RCC 7860 (cell line): ENCODE measurements at regions not wholly inside any gene's neighbourhood (a gene's known extent, or its start where the extent isn't known, plus 50 kb on each side); places are given as distances from the start of the nearest gene placed in this dataset.

ENCODE experiments used
- DNase-seq: peaks from one replicate; pipeline ENCODE4 v3.0.0-alpha.2; 2015; ENCODE audit warnings: low spot score
- FAIRE-seq: peaks from 2 replicates; lab custom pipeline; 2012; peaks lifted over from hg19 to GRCh38; lab: Jason Lieb, UNC

DNA sequence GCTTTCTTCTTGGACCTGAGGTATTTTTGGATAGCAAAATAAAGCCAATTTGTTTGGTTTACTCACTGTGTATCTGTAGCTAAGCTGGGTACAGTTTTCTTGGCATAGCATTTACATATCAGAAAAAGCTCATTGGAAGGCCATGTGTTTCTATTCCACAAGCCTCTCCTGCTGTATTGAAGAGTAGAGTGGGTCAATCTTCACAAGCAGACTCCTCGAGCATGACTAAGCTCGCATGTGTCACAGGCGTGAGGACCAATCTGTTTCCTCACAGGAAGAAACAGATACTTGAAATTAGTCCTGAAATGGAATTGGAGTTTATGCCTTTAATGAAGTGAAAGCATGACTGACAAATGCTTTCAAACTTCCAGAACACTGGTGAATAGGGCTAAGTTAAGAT is 1279.0 kb upstream of the MAP3K7 start:
- no peak for FAIRE-seq
- no peak for DNase-seq

DNA sequence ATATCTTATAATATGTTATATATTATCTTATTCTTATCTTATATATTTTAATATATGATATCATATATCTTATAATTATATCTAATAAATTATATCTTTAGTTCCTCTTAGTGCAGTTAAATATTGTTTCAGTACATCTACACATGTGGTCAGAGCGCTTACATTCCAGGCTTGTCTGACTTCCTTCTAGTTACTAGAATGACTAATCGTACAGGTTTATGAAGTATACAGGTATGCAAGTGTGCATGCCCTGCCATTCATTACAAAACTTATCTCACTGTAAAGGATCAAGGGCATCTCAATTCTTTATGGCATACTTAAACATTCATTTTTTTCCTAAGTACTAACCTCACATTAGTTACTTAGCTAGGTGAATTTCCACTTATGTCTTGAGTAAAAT is 1278.0 kb upstream of the MAP3K7 start:
- no peak for FAIRE-seq
- no peak for DNase-seq

DNA sequence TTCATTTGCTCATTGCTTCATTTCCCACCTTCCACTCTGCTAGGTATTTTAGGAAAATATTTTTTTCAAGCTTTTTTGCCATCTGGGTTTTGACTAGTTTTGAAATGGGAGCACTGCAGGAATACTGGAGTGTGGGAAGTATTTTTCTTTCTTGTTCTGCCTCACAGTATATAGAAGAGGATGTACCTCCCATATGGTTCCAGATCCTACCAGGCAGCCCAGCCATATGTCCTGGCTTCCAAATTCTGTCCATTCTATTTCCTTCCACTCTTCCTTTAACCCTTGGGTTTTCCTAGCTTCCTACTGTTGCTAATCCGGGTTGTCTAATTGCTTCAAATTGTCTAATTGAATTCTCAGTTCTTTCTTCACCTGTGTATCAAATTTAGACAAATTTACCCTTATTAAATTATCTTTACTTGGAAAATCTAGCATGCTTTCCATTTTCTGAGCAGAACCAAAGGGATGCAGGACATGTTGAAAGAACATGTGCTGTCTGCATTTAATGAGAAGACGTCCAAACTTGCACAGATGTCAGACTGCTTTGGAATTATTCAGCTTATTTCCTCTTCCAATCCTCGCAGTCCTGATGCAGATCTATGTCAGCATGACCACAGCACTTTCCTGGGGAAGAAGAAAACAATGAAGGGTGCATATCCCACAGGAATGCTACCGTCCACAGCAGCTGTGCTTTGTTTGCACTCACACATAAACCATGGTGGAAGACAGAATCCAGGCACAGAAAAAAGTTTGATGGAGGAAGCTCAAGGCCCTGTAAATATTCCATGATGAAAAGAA is 1273.9 kb upstream of the MAP3K7 start:
- no peak for FAIRE-seq
- DNase-seq: no peak

DNA sequence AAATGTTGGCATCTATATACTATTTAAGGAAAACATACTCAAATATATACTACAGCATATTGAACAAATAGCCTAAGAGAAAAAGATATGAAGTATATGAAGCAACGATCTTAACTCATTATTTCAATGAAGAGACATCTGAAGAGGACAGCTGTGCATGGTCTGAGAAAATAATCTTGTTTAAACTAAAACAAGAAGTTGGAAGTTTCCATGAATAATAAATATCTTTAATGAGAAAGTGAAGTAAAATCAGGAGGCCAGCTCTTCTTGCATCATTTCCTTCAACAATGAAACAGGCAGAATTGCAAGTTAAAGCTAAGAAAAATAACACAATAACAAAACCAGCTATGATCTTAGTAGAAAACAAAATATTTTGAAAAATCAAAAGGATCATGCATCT is 1265.4 kb upstream of the MAP3K7 start:
- no peak for FAIRE-seq

DNA sequence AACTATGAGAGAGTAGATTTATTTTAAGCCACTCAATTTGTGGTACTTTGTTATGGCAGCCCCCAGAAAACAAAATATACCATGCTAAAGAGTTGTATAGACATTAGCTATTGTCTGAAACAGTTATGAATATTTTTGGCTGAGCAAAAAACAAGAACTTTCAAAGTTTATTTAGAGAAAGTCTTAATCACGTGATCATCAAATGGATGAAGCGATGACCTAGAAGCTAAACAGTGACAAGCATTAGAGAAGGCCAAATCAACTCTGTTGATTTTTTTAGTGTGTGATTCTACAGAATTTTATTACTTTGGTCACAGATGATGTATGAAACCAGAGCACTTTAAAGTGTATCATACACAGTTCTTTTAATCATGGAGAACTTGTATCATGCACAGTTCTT is 1247.9 kb upstream of the MAP3K7 start:
- no peak for FAIRE-seq

More for the DNA sequence above, 1265.4 kb upstream of the MAP3K7 start:
- no peak for DNase-seq

DNA sequence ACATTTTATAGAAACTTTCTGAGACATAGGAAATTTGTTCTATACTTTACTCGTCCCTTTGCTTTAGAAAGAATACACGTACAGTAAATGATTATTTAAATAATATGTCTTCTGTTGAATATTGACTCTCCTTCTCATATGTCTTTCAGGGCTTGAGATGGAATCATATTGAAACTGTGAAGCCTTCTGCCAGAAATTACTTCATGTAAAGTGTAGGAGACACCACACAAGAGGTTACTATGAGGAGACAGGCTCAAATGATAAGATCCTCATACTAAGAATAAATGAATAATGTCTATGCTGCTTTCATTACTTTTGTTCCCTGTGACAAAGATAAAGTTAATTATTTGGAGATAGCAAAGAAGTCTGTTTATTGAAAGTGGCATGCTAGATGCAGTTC is 1240.3 kb upstream of the MAP3K7 start:
- DNase-seq: no peak
- no peak for FAIRE-seq

More for the DNA sequence above, 1247.9 kb upstream of the MAP3K7 start:
- no peak for DNase-seq

DNA sequence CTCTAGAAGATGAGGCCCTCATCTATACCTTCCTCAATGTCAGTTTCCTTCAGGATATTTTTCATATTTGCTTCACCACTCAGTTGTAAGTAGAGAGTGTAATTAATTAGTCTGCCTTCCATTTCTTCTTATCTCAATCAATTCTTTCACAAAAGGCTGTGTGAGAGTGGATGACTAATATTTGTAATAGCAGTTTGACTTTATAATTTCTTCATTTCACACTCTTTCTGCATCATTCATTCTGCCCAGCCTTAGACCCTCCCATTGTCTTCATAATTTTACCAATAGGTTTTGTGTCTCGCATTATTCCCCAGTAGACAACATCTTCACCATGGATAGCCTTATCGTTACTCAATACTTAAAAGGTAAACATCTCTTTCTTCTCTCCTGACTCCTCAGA is 1239.3 kb upstream of the MAP3K7 start:
- no peak for FAIRE-seq
- no peak for DNase-seq

DNA sequence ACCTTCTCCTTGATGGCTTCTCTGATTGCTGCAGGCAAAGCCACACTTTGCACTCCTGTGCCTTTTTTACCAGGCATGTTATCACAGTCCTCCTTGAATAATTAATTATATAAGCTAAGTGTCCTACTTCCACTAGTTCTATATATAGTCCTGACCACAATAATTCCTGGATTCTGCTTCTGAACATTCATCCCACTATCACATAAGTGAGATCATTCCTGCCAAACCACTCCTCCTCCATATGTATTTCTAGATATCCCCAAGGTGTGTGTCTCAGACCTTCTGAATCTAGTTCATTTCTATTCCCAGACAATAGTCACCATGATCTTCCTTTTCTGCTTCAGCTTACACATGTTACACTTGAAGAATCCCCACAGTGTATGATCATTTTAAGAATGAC is 1237.5 kb upstream of the MAP3K7 start:
- no peak for DNase-seq
- no peak for FAIRE-seq

DNA sequence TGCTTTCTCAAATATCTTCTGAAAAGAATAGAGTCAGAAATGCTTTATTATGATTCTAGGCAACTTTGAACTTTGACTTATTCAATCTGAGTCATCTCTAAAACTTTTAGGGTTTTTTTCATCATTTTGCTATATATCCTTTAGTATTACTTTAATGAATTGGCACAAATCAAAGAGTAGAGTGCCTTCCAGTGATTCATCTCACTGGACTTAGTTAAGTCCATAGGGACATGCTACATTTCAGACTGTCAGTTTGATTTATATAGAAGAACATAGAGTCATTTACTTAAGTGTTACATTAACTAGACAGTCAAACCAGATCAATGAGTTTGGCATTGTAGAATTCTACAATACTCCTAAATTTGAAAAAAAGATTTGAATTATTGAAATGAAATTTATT is 1235.7 kb upstream of the MAP3K7 start:
- FAIRE-seq: no peak
- no peak for DNase-seq

DNA sequence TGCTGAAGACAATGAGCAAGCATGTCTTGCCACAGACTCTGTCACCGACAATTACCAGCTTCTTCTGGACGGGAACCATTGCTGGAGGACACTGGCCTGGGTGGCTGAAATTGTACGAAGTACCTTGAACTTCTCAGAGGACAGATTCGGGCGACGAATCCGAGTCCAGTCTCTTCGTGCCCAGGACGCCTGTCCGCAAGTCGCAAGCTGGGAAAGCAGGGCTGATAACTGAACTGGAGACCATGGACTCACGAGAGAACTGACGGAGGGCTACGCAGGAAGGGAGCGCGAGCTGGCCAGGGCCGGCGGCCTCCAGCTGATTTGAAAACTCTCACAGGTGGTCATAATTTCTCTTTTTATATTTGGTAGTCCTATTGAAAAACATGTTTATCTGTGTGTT is 1229.5 kb upstream of the MAP3K7 start:
- FAIRE-seq: no peak
- DNase-seq: no peak

DNA sequence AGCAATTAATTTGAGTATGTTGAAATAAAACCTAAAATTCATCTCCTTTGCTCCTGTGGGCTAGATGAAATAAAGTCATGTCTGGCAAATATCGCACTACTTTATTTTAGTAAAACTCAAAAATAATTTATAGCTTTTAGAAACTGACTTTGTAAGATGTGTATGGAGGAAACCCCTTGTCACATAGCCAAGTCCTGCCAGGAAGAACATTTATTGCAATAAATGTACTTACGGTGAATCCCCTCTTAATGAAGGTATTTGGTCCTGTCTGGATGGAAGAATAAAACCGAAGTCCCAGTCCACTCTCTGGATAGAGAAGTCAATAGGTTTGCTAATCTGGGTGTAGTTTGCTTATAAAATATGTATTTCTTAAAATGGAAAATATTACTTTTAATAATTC is 1226.8 kb upstream of the MAP3K7 start:
- DNase-seq: no peak
- FAIRE-seq: no peak

DNA sequence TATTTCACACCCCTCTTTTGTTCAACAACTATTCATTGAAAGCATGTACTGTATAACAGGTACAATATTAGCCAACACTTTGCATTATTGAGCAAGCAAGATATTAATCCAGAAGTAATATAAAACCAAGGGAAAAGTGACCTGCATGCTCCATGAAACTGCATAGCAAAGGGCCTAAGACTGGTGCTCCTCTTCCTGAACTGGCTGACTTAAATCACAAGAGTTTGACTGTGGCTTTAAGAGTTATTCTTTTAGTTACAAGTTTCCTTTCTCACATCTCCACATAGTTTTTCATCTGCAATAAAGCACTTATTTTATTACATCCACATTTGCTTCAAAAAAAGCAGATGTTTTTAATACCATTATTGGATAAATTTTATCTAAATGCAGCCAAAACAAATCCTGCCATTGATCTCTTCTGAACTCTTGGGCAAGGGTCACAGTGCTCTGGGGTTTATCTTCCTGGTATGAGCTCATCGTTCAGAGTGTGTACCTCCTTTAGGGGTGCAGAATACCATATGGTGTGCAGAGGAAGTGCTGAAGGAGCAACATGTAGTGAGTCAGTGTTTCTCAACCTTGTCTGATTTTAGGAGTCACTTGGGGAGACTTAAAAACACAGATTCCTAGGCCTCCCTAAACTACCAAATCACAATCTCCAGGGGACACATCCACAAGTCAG is 1225.9 kb upstream of the MAP3K7 start:
- FAIRE-seq (no peak), DNase-seq (no peak)

DNA sequence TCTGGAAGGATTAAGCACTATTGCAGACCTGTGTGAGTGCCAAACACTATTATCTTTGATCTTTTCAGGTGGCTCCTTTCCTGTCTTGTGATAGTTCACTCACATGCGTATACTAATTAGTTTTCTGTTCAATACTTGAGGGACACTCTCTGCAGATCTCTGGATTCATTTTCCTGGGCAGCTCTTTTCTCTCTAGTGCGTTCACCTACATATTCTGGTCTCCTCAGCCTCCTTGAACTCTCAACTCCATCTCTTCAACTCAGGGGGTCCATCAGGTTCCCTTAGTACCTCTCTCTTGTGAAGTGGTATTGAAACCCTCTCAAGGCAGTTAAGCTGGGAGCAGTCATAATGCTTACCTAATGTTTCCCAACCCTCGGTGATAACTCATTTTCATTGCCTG is 1218.1 kb upstream of the MAP3K7 start:
- FAIRE-seq: no peak
- DNase-seq: no peak

DNA sequence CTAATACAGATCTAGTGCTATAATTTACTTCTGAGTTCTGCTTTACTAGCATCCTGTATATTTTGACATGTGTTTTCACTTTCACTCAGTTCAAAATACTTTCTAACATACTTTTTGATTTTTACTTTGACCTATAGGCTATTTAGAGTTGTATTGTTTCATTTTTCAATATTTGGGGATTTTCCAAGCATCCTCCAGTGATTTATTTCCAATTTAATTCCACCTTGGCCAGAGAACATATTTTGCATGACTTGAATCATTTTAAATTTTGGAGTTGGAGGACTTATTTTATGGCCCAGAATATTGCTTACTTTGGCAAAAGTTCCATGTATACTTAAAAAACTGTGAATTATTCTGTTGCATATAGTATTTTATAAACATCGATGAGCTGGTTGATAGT is 1215.6 kb upstream of the MAP3K7 start:
- no peak for DNase-seq
- no peak for FAIRE-seq

DNA sequence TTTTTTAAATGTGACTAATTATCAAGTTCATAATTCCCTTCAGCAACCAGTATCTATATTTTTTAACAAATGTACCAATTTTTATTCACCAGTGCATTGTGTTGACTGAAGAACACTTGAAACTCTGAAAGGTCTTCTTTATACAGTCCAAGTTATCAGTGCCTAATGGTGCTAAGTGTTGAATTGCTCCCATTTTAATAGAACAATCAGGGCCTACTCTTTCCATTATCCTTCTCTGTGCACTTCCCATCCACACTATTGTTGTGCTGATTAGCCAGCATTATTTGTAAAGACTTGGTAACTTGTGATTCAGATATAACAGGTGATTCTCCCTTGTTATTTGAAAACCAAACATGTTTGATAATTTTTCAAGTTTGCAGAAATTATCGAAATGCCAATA is 1209.7 kb upstream of the MAP3K7 start:
- FAIRE-seq: no peak
- no peak for DNase-seq

DNA sequence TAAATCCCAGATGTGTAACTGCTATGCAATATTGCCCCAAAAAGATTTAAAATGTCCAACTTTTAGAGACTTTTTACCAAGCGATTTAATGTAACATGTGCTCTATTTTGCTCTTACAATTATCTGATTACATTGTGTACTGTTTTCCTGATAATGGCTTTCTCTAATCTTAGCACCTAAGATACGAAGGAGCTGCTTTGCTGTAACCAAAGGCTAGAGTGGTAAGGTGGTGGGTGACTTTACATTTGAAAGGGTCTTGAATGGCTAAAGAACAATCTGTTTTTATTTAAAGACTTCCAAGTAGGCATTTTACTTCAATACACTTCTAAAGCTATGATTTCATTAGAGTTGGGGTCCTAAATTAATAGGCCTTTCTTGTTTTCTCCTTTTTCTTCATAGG is 1201.6 kb upstream of the MAP3K7 start:
- DNase-seq: no peak
- FAIRE-seq: no peak

DNA sequence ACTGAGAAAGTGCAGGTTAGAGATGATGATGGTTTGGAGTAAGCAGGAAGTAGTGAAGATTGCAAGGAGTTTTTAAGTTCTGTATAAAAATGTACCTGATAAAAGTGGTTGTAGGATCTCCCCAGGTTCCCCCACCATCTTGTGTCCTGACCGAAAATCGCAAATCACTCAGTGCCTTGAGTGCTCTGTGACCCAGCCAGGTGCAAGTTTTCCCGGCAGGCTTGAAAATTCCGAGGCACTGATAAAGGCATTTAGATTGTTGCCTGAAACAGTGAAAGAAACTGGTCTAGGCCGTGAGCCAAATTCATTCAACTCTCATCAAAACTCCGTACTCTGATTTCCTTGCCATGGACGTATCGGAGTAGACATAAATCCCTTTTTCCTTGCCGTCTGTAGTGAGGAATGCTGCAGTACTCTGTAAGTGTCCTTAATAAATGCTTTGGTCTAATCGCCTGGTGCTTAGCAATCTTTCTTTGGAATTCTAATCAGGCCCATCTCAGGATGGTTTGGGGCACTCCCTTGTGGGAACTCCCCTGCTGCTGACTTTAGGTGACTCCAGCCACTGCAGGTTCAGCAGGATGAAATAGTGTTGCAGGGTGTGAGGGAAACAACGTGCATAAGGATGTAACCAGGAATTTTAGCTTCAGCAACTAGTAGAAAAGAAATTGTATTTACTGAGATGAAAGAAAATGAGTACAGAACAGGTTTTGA is 1199.8 kb upstream of the MAP3K7 start:
- FAIRE-seq: no peak
- DNase-seq: no peak

DNA sequence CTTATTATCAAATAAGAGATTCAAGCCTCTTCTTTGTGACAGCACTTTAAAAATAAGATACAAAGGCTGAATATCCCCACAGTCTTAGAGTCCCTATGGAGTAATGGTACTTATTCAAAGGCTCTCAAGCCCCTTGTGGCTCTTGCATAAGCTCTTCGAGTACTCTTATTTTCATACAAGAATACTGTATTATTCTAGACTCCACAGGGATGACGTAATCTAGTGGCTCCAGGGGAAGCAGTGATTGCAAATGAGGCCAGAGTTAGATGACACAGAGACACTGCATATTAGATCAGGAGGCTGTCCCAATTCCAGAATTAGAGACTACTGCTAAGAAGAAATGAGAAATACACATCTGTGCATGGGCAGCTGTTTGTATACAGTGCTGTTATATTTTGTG is 1195.9 kb upstream of the MAP3K7 start:
- DNase-seq (no peak), FAIRE-seq (no peak)

DNA sequence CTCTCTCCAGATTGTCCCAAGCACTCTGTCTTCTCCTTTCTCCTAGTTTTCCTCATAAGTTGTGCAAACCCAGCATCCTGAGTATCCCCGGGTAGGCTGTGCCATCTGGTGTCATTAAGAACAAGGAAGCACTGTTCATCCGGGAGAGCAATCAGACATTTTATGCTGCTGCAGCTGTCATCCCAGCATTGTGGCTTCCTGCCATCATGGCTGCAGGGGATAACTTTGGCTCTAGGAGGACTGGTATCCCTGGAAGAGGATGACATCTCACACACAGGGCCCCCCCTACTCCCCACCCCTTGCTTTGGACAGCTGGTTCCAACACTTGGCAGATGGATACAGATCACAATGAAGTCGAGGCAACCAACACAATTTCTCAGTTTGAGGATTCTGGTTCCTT is 1195.1 kb upstream of the MAP3K7 start:
- DNase-seq: no peak
- FAIRE-seq: no peak

DNA sequence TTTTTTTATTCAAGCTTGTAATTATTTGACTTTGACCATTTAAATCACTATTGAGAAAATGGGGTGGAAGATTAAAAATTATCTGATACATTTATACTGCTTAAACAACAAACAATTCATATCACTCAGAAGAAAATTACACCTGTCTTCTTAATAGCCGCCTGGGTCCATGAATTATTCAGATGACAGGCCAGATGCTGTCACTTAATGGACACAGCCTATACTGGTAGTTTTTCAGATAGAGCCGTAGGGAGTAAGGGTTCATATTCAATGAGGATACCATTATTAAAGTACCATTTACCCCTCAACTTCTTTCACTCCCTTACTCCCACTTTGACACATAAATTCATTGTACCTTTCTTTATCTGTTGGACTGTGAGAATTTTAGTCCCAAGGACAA is 1193.4 kb upstream of the MAP3K7 start:
- FAIRE-seq (no peak), DNase-seq (no peak)

DNA sequence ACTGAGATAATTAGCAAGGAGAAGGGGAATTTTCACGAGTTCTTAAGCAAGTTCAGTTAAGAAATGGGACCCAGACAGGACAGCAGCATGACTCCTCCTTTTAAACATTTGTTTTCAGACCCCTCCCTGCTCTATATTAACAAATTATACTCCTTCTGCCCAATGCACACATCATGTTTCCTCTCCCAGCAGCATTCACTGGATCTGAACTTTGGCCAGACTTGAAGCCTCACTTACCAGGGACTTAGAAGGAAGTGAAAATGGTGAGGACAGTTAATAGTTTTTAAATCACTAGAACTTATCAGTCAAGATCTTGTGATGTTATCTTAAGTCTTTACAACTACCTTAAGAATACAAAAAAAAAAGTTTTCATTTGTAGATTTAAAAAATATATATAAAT is 1174.7 kb upstream of the MAP3K7 start:
- FAIRE-seq (no peak), DNase-seq (no peak)

DNA sequence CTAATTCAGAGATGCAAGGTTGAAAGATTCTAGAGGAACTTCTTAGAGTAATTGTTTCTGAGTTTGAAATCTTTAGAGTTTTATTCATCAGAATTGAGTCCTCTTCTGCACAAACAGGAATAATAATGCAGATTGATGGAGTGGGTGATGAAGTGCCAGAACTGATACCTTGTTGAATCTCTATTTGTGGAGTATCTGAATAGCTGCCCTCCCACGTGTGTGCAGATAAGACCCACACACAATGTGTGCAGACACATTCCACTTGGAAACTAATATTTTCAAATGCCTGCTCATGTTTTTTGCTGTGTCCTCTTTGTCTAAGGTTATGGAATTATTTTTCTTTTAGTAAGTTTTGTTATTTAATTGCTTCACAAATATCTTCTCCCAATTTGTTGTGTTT is 1167.8 kb upstream of the MAP3K7 start:
- FAIRE-seq: no peak
- DNase-seq: no peak
